SK-N-SH treated with all-trans-retinoic acid at 6 μM for 48 hours (cell line): ENCODE measurements at regions not wholly inside any gene's neighbourhood (a gene's known extent, or its start where the extent isn't known, plus 50 kb on each side); places are given as distances from the start of the nearest gene placed in this dataset.

Experiments used
- ATAC-seq: fragments of 200-7000 bp; cut with Tn5 transposase; 3 replicates; pipeline ENCODE4 v1.9.1; 2020; ENCODE audit warnings: mild to moderate bottlenecking, moderate library complexity
- ARNTL ChIP-seq: fragments of 450-650 bp; formaldehyde crosslinking; IDR thresholded peaks from 2 replicates; pipeline ENCODE4 v1.5.0; 2020; ENCODE audit warnings: low read depth, mild to moderate bottlenecking, moderate library complexity, borderline replicate concordance
- BACH2 ChIP-seq: fragments of 250-450 bp; sonication (Bioruptor Pico); IDR thresholded peaks from 2 replicates; pipeline ENCODE4 v1.9.0; 2021; ENCODE audit warnings: mild to moderate bottlenecking, borderline replicate concordance
- CREB5 ChIP-seq: fragments of 250-450 bp; sonication (Bioruptor Pico); IDR thresholded peaks from 2 replicates; pipeline ENCODE4 v1.5.1; 2020; ENCODE audit warnings: low read depth, mild to moderate bottlenecking, moderate library complexity
- CSDC2 ChIP-seq: fragments of 250-450 bp; sonication (Bioruptor Pico); IDR thresholded peaks from 2 replicates; pipeline ENCODE4 v1.5.0; 2020; ENCODE audit warnings: mild to moderate bottlenecking, moderate library complexity
- CSRNP3 ChIP-seq: fragments of 250-450 bp; sonication (Bioruptor Pico); IDR thresholded peaks from 2 replicates; pipeline ENCODE4 v1.5.1; 2021; ENCODE audit warnings: mild to moderate bottlenecking, moderate library complexity
- ESRRG ChIP-seq: fragments of 250-450 bp; sonication (Bioruptor Pico); IDR thresholded peaks from 2 replicates; pipeline ENCODE4 v1.6.1; 2021; ENCODE audit warnings: mild to moderate bottlenecking
- GLIS3 ChIP-seq: fragments of 250-450 bp; sonication (Bioruptor Pico); IDR thresholded peaks from 2 replicates; pipeline ENCODE4 v1.5.0; 2020; ENCODE audit warnings: mild to moderate bottlenecking, moderate library complexity
- ISL1 ChIP-seq: fragments of 250-450 bp; sonication (Bioruptor Pico); IDR thresholded peaks from 2 replicates; pipeline ENCODE4 v2.1.2; 2022; ENCODE audit warnings: mild to moderate bottlenecking, moderate library complexity
- OSR1 ChIP-seq: fragments of 250-450 bp; sonication (Bioruptor Pico); IDR thresholded peaks from 2 replicates; pipeline ENCODE4 v1.8.0; 2022; ENCODE audit warnings: moderate library complexity, mild to moderate bottlenecking, inconsistent platforms
- PATZ1 ChIP-seq: fragments of 250-450 bp; sonication (Bioruptor Pico); IDR thresholded peaks from 2 replicates; pipeline ENCODE4 v1.8.0; 2020; ENCODE audit warnings: mild to moderate bottlenecking, moderate library complexity, borderline replicate concordance
- POU6F1 ChIP-seq: fragments of 250-450 bp; sonication (Bioruptor Pico); IDR thresholded peaks from 2 replicates; pipeline ENCODE4 v1.8.0; 2021; ENCODE audit warnings: low read depth, mild to moderate bottlenecking, moderate library complexity, borderline replicate concordance
- PPARA ChIP-seq: fragments of 250-450 bp; sonication (Bioruptor Pico); IDR thresholded peaks from 2 replicates; pipeline ENCODE4 v1.5.0; 2020; ENCODE audit warnings: mild to moderate bottlenecking, borderline replicate concordance
- RARB ChIP-seq: fragments of 250-450 bp; sonication (Bioruptor Pico); IDR thresholded peaks from 2 replicates; pipeline ENCODE4 v1.8.0; 2021; ENCODE audit warnings: mild to moderate bottlenecking, moderate library complexity
- SNAI2 ChIP-seq: fragments of 250-450 bp; sonication (Bioruptor Pico); IDR thresholded peaks from 2 replicates; pipeline ENCODE4 v1.5.0; 2020; ENCODE audit warnings: mild to moderate bottlenecking, moderate library complexity
- TCF4 ChIP-seq: fragments of 250-450 bp; sonication (Bioruptor Pico); IDR thresholded peaks from 2 replicates; pipeline ENCODE4 v1.8.0; 2021; ENCODE audit warnings: mild to moderate bottlenecking, moderate library complexity, borderline replicate concordance
- TOX ChIP-seq: fragments of 250-450 bp; sonication (Bioruptor Pico); IDR thresholded peaks from 2 replicates; pipeline ENCODE4 v1.8.0; 2021; ENCODE audit warnings: mild to moderate bottlenecking, moderate library complexity, borderline replicate concordance
- TSHZ2 ChIP-seq: fragments of 250-450 bp; sonication (Bioruptor Pico); IDR thresholded peaks from 2 replicates; pipeline ENCODE4 v1.5.0; 2020; ENCODE audit warnings: mild to moderate bottlenecking, moderate library complexity
- ZC3H10 ChIP-seq: fragments of 250-450 bp; sonication (Bioruptor Pico); IDR thresholded peaks from 2 replicates; pipeline ENCODE4 v1.5.1; 2021; ENCODE audit warnings: mild to moderate bottlenecking, moderate library complexity
- ZFP3 ChIP-seq: fragments of 250-450 bp; sonication (Bioruptor Pico); IDR thresholded peaks from 2 replicates; pipeline ENCODE4 v1.5.0; 2020; ENCODE audit warnings: mild to moderate bottlenecking, moderate library complexity
- ZFP30 ChIP-seq: fragments of 450-650 bp; formaldehyde crosslinking; IDR thresholded peaks from 2 replicates; pipeline ENCODE4 v1.5.0; 2022; ENCODE audit warnings: mild to moderate bottlenecking, moderate library complexity
- ZNF565 ChIP-seq: fragments of 450-650 bp; formaldehyde crosslinking; conservative IDR thresholded peaks from 2 replicates; pipeline ENCODE4 v1.5.0; 2020; ENCODE audit warnings: low read depth, mild to moderate bottlenecking, moderate library complexity
- ZNF70 ChIP-seq: fragments of 450-650 bp; formaldehyde crosslinking; IDR thresholded peaks from 2 replicates; pipeline ENCODE4 v1.5.0; 2020; ENCODE audit warnings: mild to moderate bottlenecking, moderate library complexity
- ZNF8 ChIP-seq: fragments of 450-650 bp; formaldehyde crosslinking; IDR thresholded peaks from 2 replicates; pipeline ENCODE4 v1.5.0; 2020; ENCODE audit warnings: mild to moderate bottlenecking, moderate library complexity

- no peak for TF ChIP-seq ISL1
- TF ChIP-seq SNAI2 (CRISPR knock-in tag), result no peak
- TF ChIP-seq ZFP30, result no peak
- ATAC-seq, result no peak
Measured at GRCh38 chr16:13324851-13325250, 423.5 kb downstream of the SHISA9 start.

GRCh38 chr16:13325396-13325795 lies 424.0 kb downstream of the SHISA9 start:
- no peak for ATAC-seq
- no peak for TF ChIP-seq CSRNP3 (CRISPR knock-in tag)
- TF ChIP-seq CSDC2 (CRISPR knock-in tag), result no peak
- no peak for TF ChIP-seq SNAI2 (CRISPR knock-in tag)
- no peak for TF ChIP-seq POU6F1 (CRISPR knock-in tag)
- no peak for TF ChIP-seq ZNF565
- no peak for TF ChIP-seq ZFP3 (CRISPR knock-in tag)
- TF ChIP-seq ARNTL (CRISPR knock-in tag), result no peak
- no peak for TF ChIP-seq PPARA (CRISPR knock-in tag)
- TF ChIP-seq CREB5 (CRISPR knock-in tag), result no peak
- TF ChIP-seq ESRRG (CRISPR knock-in tag), result no peak
- no peak for TF ChIP-seq ZNF8 (CRISPR knock-in tag)
- TF ChIP-seq GLIS3 (CRISPR knock-in tag), result no peak
- TF ChIP-seq RARB (CRISPR knock-in tag), result no peak
- TF ChIP-seq OSR1 (CRISPR knock-in tag), result no peak
- TF ChIP-seq PATZ1 (CRISPR knock-in tag), result no peak
- no peak for TF ChIP-seq TOX
- TF ChIP-seq BACH2 (CRISPR knock-in tag), result no peak
- TF ChIP-seq ZC3H10 (CRISPR knock-in tag), result no peak
- TF ChIP-seq TSHZ2 (CRISPR knock-in tag), result no peak

- TF ChIP-seq OSR1 (CRISPR knock-in tag) (no peak), GLIS3 (CRISPR knock-in tag) (no peak), POU6F1 (CRISPR knock-in tag) (no peak), TSHZ2 (CRISPR knock-in tag) (no peak), TCF4 (no peak), BACH2 (CRISPR knock-in tag) (no peak), ESRRG (CRISPR knock-in tag) (no peak), ZFP30 (no peak), RARB (CRISPR knock-in tag) (no peak), ARNTL (CRISPR knock-in tag) (no peak), ZNF70 (CRISPR knock-in tag) (no peak), CSRNP3 (CRISPR knock-in tag) (no peak), CSDC2 (CRISPR knock-in tag) (no peak), PPARA (CRISPR knock-in tag) (no peak)
Measured at GRCh38 chr16:13331918-13332317, 430.5 kb downstream of the SHISA9 start.

More at GRCh38 chr16:13331918-13332317, 430.5 kb downstream of the SHISA9 start:
- no peak for ATAC-seq
